OCI-LY7 (cell line): ENCODE measurements at regions not wholly inside any gene's neighbourhood (a gene's known extent, or its start where the extent isn't known, plus 50 kb on each side); places are given as distances from the start of the nearest gene placed in this dataset.

Source experiments
- EZH2phosphoT487 ChIP-seq: fragments of 200-600 bp; sonication (generic); IDR thresholded peaks from 2 replicates; pipeline ENCODE4 v1.6.1; 2018; ENCODE audit warnings: low read depth, borderline replicate concordance, mild to moderate bottlenecking, mixed run types, antibody characterized with exemption, low read length, moderate library complexity, mixed read lengths
- TF ChIP-seq, protein P1 (sequence below): fragments of 200-600 bp; sonication (generic); conservative IDR thresholded peaks from 2 replicates; pipeline ENCODE4 v1.5.1; 2014; ENCODE audit warnings: mild to moderate bottlenecking, antibody characterized with exemption, low read length, moderate library complexity, mixed read lengths

DNA sequence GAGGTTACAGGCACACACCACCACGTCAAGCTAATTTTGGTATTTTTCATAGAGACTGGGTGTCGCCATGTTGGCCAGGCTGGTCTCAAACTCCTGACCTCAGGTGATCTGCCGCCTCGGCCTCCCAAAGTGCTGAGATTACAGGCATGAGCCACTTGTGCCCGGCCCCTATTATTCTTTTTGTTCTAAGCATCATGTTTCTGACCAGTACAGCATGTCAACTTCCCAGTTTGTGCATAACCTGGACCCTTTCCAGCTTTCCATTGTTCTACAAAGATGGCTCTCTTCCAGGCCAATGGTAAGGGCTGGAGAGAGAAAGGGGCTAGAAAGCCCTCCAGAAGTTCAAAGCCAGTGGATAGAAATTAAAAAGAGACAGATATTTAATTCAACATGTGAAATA, 91.3 kb upstream of the TNFAIP3 start:
- TF ChIP-seq, protein P1, sequence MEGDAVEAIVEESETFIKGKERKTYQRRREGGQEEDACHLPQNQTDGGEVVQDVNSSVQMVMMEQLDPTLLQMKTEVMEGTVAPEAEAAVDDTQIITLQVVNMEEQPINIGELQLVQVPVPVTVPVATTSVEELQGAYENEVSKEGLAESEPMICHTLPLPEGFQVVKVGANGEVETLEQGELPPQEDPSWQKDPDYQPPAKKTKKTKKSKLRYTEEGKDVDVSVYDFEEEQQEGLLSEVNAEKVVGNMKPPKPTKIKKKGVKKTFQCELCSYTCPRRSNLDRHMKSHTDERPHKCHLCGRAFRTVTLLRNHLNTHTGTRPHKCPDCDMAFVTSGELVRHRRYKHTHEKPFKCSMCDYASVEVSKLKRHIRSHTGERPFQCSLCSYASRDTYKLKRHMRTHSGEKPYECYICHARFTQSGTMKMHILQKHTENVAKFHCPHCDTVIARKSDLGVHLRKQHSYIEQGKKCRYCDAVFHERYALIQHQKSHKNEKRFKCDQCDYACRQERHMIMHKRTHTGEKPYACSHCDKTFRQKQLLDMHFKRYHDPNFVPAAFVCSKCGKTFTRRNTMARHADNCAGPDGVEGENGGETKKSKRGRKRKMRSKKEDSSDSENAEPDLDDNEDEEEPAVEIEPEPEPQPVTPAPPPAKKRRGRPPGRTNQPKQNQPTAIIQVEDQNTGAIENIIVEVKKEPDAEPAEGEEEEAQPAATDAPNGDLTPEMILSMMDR, result no peak
- TF ChIP-seq EZH2phosphoT487, result no peak
